ENCODE measurements at regions not wholly inside any gene's neighbourhood (a gene's known extent, or its start where the extent isn't known, plus 50 kb on each side); places are given as distances from the start of the nearest gene placed in this dataset.
"Not testable (repeated sequence)": the region's sequence is repeated elsewhere in the genome, so short reads cannot be mapped to it uniquely, and the experiment has no call there.

DNA sequence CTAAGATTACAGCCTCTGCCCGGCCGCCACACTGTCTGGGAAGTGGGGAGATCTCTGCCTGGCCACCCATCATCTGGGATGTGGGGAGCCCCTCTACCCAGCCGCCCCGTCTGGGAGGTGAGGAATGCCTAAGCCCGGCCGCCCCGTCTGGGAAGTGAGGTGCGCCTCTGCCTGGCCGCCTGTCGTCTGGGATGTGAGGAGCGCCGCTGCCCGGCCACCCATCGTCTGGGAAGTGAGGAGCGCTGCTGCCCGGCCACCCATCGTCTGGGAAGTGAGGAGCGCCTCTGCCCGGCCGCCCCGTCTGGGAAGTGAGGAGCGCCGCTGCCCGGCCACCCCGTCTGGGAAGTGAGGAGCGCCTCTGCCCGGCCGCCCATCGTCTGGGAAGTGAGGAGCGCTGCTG, 135.9 kb upstream of the PROKR2 start:
- DNase-seq: not testable (repeated sequence)

DNA sequence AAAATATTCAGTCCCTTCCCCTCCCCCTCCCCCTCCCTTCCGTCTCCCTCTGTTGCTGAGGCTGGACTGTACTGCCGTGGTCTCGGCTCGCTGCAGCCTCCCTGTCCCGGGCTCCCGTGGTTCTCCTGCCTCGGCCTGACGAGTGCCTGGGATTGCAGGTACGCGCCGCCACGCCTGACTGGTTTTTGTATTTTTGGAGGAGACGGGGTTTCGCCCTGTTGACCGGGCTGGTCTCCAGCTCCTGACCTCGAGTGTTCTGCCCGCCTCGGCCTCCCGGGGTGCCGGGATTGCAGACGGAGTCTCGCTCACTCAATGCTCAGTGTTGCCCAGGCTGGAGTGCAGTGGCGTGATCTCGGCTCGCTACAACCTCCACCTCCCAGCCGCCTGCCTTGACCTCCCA, 135.5 kb upstream of the PROKR2 start:
- DNase-seq: not testable (repeated sequence)

DNA sequence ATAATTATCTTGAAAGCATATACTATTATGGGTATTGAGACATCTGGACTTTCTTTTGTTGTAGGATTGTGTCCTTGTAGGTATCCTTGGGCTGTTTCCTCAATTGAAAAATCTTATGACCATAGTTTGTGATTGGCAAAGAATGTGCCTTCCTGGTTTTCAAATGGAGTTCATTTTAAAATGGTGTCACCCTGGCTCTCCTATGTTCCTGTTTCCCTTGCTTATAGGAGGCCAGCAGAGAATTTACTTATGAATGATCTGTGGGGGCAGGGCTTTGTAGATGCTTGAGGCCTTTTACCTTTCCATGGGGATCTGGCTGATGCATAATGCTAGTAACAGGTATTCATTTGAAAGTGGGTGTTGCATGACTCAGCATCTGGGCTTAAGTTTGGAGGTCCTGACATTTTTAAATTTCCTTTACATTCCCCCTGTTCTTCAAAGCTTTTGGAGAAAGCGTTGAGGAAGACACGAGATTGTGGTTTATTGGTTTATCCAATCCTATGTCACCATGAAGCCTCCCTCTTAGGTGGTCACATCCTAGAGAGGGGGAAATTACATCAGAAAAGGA, 135.0 kb upstream of the PROKR2 start:
- no peak for DNase-seq

DNA sequence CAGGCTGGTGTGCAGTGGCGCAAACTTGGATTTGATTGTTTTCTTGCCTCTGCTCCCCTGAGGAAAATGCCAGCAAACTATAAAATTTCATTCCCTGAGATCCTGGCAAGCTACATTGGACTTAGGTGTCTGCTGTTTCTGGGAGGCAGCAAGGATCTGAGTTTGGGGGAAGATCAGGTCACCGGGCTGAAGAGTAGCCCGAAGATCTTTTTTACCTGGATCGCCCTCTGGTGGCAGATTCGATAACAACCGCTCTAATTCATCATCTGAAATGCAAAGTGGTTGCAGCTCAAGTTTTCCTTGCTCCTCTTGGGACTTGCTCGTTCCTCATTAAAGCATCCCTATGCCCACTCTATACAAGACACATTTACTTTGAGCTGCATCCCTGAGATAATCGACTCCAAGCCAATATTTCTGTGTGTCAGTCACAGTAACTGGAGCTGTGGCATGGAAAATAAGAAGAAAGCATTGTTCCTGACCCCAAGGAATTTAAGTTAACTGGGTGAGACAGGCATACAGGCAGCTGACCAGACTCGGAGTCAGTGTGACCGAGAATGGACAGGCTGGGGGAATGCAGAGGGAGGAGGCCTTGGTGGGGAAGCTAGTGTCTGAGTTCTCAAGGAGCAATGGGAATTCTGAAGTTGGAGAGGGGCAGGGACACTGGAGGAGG, 131.8 kb upstream of the PROKR2 start:
- peak in 1 of 2 experiments; percentile 81 for DNase-seq

DNA sequence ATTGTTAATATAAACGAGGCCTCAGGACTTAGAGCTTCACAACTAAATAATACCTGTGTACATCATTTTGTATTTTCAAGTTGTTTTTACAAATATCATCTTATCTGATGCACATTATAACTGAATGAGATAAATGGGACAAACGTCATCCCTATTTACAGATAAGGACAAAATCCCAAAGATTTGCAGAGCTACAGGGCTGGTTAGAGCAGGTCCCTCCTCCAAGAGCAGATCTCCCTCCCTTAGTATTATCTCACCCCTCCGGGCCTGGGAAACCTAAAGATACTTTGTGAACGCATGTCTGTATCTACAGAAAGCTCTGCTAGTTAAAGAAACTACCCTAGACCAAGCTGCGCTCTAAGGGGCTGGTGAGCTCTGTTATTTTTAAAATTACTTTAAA, 130.4 kb upstream of the PROKR2 start:
- no peak for DNase-seq

DNA sequence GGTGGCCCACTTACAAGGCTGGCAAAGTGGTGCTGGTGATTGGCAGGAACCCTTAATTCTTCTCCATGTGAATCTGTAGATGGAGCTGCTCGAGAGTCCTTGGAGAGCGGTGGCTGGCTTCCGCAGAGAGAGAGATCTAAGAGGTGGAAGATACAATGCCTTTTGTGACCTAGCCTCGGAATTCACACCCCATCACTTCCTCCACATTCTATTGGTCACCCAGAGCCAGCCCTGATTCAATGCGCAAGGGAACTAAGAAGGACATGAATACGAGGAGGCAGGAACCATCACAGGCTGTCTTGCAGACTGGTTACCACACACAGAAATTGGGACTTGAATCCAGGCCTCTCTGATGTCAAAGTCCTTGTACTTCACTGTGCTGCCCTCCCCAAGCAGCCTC, 128.9 kb upstream of the PROKR2 start:
- DNase-seq: no peak

DNA sequence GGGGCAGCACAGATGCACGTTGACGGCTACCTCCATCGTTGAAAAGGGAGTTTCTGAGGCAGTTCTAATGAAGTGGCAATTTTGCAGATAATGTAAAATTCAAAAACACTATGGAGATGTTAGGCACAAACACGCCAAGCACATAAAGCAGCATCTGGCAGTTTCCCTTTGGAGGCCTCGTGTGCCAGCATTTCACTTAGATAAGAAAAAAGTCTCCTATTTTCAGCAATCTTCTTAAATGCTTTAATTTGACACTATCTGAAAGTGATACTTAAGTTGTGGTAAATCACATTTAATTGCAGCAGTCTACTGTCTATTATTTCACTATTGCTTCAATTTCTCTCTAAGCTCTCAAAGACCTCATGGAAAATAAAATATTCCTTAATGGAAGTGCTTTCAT, 125.3 kb upstream of the PROKR2 start:
- no peak for DNase-seq

DNA sequence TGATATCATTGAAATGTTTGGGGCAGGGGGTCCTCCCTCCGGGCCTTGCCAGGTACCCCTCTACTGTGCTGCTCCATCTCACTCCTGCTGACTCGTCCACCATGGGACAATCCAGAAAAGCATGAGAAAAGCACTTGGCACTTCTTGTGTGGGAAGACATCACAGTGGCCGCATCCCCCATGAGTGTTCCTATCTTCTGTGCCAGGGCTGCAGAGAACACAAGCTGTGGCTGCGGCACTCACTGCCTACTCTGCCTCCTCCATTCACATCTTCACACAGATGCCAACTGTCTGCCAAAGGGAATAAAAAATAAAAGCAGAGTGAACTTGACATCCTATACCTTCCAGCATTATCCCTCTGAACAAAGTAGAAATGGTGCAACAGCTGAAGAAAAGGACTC, 117.4 kb upstream of the PROKR2 start:
- DNase-seq: no peak

DNA sequence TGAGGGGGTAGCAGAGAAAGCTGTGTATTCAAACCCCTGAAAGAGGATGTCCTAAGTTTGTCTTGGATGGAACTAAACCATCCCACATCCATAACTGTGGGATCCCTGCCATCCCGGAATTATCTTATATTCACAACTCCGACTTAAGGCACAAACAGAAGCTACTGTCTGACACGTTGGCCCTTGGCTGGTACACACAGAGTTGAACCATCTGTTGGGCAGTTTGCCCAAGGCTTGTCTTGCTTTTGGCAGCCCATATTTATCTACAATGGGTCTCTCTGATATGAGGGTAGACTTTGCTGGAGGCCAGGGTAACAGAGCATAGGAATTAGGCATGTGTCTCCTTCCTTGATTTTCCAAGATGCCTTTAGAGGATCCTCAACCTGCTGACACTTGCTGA, 116.6 kb upstream of the PROKR2 start:
- no peak for DNase-seq

DNA sequence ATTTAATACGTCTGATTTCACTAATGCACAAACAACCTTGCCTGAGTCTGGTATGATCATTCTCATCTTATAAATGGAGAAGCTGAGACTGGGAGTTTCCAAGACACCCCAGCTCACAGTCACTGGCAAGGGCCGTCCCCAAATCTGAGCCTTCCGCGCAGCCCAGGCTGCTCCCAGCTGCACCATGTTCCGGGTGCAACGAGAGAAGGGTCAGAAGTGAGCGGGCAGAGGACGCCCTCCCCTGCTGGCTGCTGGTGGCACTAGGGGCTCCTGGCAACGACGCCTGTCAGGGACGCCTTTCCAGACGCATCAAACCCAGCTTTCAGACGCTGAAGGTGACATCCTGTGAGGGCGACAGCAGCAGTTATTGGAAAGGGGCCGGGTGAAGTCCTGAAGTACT, 115.3 kb upstream of the PROKR2 start:
- DNase-seq: no peak

DNA sequence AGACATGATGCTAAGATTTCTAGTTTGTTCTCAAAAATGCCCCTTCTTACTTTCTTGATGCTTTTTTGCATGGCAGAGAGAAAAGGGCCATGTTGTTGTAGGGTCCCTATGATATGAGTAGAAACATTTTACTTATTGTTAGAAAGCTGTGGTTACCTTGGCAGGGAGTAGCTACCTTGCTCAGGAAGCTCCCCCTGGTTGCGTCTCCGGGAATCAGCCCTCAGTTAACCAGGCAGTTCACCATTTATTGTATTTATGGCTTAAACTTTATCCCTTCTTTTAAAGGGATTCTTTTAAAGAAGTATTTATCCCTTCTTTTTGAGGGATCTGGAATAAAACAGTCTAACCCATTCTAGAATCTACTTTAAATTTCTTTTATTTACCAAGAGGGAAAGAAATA, 113.9 kb upstream of the PROKR2 start:
- DNase-seq: no peak

DNA sequence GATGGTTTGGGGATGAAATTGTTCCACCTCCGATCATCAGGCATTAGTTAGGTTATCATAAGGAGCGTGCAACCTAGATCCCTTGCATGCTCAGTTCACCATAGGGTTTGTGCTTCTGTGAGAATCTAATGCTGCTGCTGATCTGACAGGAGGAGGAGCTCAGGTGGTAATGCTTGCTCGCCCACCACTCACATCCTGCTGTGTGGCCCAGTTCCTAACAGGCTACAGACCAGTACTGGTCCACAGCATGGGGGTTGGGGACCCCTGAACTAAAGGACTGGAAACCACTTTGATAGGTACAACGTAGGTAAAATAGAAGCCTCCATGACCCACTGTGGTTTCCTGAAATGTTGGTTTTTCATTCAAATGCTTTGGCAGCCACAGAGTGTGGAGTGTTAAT, 109.3 kb upstream of the PROKR2 start:
- no peak for DNase-seq

DNA sequence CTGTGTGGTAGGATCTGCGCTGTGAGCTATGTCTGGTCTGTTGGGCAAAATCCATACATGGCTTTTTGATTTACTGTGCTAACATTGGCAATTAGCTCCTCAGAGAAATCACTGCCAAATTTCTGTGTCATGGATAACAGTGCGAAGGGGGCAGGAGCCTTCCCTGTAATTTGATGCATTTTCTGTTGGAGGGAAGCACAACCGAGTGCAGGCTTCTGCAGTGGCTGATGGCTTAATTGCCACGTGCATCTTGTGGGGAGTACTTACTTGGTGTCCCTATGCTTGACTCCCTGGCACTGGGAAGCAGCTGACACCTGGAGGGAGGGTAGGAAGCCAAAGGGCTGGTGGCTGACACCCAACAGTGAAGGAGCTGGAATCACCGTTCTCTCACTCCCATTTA, 99.3 kb upstream of the PROKR2 start:
- no peak for DNase-seq

DNA sequence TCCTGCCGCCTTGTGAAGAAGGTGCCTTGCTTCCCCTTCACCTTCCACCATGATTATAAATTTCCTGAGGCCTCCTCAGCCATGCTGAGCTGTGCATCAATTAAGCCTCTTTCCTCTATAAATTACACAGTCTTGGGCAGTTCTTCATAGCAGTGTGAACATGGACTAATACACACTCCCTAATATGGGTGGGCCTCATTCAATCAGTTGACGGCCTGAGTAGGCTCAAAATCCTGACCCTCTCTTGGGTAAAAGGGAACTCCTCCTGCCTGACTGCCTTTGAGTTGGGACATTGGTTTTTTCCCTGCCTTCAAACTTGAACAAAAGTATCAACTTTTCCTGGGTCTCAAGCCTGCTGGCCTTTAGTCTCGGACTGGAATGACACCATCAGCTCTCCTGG, 96.6 kb upstream of the PROKR2 start:
- no peak for DNase-seq

DNA sequence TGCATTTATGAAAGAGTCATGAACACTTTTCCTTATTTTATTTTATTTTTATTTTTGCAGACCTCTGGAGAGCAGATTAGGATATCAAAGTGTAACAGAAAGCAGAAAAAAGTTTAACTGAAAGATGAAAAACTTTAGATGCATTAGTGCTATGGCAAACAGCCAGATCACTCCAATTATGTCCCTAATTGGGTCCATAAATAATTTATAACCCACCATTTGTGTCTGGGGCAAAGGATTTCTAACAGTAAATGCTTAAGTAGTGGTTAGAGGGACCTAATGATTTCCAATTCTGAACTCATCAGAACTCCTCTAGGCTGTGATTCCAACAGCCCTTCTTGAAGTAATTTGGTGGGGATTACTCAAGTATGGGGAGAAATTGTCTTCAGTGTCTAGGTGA, 93.7 kb upstream of the PROKR2 start:
- no peak for DNase-seq

DNA sequence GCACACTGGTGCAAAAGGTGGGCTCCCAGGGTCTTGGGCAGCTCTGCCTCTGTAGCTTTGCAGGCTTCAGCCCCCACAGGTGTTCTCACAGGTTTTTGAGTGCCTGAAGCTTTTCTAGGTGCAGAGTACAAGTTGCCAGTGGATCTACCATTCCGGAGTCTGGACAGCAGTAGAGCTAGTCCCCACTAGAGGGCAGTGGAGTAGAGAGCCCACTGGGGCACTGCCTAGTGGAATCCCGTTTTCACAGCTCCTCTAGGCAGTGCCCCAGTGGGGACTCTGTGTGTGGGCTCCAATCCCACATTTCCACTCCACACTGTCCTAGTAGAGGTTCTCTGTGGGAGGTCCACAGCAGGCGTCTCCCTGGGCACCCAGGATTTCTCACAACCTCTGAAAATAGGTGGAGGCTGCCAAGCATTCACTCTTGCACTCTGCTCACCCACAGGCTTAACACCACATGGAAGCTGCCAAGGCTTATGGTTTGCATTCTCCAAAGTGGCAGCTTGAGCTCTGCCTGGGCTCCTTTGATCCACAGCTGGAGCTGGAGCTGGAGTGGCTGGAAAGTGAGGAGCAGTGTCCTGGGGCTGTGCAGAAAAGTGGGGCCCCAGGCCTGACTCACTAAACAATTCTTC, 86.3 kb upstream of the PROKR2 start:
- peak; percentile 18 to 63 for DNase-seq

DNA sequence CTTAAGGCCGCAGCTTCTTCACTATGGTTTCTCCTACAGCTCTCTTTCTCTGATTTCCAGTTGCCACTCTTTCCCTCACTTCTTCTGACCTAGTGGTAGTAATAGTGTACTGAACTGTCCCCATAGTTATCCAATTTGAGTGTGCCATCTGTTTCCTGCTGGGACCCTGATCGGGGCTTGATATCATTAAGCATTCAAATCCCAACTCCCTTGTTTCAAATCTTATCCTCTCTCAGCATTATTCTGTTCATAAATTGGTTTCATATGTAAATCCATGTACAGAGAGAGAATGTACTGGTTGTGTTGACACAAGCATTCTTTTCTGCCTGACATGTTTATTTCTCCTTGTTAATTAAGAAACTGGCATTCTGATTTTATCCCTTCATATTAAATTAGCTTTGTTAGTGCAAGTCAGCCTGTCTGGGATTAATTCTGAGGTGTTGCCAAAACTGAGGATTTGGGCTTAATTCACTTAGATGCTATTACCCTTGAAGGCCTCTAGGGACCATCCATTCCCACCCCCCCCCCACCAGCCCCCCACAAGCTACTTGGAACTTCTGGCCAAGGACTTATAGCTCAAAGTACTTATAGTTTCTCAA, 84.6 kb upstream of the PROKR2 start:
- DNase-seq: no peak

DNA sequence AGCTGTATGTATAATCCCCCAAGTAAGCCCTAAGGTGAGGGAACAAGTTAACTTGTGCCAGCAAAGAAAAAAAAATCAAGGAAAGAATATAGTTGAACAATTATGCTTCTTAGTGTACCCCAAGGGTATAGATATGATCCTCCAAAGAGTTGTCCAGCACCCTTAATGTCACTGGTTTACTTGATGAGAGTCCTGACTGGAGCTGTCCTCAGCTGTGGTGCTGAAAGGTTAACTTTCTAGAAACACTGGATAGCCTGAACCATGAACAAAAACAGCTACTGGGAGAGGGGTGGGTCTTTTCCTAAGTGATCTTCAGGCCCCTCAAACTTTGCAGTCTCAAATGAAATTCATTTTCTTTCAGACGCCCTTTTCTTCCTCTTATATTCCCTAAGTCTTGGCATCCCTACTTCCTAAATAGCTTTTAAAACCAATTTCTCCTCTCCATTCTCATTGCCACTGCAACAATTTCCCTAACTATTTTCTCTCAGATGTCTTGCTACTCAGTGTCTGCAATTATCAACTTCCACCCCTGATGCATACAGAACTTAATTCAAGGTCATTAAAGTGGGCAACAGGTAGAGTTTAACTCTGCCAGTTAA, 83.5 kb upstream of the PROKR2 start:
- DNase-seq: no peak

DNA sequence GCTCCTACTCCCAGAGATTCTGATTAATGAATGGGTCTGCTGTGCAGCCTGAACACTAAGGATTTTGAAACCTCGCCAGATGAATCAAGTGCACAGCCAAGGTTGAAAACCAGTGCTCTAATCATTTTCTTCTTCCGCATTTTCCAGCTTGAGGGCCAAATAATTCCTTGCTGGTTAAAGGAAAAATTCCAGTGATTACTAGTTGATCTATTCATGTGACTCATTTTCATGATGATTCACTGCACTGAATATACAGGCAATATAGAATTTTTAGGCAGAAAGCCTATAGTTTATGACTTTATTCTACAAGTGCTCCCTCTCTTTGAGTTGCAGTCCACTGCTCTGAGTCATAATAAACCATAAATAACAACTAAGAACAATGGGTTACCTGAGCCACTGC, 80.6 kb upstream of the PROKR2 start:
- no peak for DNase-seq

DNA sequence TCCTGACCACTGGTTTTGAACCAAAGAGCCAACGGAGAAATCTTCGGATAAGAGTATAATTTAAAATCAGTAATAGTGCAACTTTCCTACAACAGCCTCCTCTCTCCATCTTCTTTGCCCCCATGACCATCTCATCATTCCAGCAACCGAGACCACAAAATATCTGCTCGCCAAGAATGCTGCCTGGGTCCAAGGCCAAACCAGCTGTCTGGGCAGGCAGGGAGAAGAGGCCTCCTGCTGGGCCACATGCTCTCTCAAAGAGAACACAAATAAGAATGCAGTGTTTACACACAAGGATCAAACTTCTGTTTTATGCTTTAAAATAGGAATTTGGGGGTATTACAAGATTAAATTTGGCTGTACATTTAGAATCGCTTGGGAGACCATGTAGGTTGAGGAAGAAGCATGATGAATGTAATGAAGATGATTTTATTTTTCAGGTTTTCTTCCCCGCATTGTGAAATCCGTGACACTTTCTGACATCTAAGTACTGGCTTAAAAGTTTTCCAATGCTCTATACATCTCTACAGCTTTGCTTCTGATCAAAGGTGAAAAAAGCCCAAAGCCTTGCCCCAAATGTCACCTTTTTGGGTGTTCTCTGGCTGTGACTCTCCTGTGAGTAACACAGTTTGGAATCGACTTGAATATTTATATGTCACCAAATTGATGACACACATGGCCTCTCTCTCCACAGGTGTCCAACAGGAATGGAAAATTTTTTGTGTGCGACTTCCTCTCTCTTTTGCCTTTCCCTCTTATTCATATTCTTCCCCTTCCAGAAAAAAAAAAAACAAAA, 79.4 kb upstream of the PROKR2 start:
- no peak for DNase-seq

DNA sequence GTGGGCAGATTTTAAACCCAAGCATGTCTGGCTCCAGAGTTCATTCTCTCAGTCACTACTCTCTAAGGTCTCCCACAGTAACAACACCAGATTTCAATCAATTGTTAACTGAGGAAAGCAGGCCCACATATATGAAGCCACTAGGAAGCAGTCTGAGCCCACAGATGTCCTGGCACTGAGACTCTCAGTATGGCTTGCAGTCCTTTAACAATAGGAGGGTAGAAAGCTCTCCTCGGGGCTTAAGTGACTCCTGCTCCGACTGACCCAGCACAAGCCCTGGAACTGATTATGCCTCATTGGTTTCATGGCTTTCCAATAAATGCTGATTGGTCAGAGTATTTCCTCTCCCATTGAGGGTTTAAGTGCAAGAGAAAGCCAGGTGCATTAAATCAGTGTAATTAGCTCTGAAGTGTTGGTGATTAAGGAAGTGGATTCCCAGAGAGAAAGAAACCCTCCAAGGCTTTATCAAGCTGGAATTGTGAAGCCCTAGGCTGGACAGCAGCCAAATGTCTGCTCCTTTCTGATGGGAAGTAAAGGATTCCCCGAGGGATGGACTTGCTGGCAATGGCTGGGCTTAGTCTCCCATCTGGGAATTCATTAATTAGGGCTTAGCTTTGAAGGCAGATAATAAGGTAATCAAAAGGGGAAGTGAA, 76.6 kb upstream of the PROKR2 start:
- no peak for DNase-seq

DNA sequence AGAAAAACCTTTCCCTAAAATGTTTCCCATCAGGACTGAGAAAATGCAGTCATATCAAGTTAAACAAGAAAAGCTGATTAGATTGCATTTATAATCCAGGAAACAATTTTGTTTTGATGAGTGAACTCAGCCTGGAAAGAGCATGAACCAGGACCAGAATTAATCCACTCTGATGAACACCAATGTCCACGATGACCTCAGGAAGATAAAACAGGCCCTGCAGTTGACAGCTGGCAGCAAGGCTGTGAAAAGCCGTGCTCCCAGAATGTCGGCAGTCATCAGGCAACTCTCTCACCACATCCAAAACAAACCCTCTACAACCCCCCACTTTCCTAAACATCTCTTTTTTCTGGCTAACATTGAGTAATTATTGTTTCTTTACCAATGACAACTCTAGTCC, 74.0 kb upstream of the PROKR2 start:
- no peak for DNase-seq

DNA sequence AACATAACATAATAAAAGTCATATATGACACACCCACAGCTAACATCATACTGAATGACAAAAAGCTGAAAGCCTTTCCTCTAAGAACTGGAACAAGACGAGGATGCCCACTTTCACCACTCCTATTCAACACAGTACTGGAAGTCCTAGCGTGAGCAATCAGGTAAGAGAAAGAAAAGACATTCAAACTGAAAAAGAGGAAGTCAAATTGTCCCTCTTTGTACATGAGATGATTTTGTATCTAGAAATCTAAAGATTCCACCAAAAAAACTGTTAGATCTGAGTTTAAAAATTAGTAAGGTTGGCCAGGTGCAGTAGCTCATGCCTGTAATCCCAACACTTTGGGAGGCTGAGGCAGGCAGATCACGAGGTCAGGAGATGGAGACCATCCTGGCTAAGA, 70.1 kb upstream of the PROKR2 start:
- DNase-seq: not testable (repeated sequence)

All from NCI-H526 (cell line).